ENCODE measurements at regions not wholly inside any gene's neighbourhood (a gene's known extent, or its start where the extent isn't known, plus 50 kb on each side); places are given as distances from the start of the nearest gene placed in this dataset.

DNA sequence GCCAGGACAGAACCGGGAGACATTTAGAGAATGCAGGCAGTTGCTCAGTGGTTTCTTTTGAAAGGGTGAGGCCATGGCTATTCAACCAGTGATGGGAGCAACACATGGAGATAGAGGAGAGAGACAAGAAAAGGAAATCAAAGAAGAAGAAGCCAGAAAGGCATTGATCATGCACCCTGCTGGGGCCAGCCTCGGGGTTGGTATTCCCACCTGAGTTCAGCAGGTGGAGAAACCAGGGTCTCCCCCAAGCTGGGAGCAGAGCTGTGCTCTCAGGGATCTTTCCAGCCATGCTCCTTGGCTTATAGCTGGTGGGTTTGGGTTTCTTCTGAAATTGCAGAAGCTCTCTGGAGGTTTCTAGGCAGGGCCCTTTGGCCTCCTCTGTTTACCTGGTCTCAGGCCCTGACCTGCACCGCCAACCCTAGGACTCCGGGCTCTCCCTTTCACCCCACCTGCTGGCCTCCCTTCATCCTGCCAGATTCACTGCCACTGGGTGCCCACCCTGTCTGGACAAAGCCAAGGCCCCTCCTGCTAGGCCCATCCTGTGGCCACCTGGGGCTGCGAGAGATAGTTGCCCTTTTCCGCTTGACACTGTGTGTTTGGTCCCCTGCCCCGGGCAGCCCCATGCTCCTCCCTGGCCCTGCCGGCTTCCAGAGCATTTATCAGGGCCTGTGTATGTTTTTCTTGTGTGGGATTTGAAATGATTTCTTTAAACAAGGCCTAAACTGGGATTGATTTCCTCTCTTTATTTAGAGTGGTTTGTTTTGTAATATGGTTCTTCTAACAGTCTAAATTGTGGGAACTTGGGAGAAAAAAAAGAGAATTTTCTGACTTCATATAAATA lies 126.7 kb downstream of the DDX1 start:
- H3K4me3 ChIP-seq (ENCODE audit: control insufficient read depth, low read depth, low read length), result no peak overlapping the region
- TF ChIP-seq, protein P1, sequence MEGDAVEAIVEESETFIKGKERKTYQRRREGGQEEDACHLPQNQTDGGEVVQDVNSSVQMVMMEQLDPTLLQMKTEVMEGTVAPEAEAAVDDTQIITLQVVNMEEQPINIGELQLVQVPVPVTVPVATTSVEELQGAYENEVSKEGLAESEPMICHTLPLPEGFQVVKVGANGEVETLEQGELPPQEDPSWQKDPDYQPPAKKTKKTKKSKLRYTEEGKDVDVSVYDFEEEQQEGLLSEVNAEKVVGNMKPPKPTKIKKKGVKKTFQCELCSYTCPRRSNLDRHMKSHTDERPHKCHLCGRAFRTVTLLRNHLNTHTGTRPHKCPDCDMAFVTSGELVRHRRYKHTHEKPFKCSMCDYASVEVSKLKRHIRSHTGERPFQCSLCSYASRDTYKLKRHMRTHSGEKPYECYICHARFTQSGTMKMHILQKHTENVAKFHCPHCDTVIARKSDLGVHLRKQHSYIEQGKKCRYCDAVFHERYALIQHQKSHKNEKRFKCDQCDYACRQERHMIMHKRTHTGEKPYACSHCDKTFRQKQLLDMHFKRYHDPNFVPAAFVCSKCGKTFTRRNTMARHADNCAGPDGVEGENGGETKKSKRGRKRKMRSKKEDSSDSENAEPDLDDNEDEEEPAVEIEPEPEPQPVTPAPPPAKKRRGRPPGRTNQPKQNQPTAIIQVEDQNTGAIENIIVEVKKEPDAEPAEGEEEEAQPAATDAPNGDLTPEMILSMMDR (IDR thresholded peaks at IDR 0.05; ENCODE audit: control insufficient read depth, insufficient read depth, low read depth, low read length, missing control alignments), result no peak
- DNase-seq (ENCODE audit: low read depth), result no peak

DNA sequence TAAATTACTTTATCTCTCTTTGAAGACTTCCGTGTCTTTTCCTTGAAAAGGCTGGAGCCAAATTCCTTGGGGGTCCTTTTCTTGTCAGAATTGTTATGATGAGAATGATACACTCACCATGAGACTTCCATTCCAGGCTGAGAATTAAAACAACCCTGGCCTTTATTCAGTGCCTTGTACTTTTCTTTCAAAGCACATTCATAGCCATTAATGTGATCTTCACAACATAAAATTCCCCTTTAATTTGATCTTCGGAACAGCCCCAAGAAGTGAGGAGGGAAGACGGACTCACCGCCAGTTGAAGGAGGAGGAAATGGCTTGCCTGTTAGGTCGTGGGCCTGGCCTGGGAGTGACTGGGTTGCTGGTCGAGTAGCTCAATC lies 127.3 kb downstream of the DDX1 start:
- no peak for DNase-seq (ENCODE audit: low read depth)
- H3K4me3 ChIP-seq (ENCODE audit: control insufficient read depth, low read depth, low read length), result no peak overlapping the region
- TF ChIP-seq, protein P1 (IDR thresholded peaks at IDR 0.05; ENCODE audit: control insufficient read depth, insufficient read depth, low read depth, low read length, missing control alignments), result no peak

DNA sequence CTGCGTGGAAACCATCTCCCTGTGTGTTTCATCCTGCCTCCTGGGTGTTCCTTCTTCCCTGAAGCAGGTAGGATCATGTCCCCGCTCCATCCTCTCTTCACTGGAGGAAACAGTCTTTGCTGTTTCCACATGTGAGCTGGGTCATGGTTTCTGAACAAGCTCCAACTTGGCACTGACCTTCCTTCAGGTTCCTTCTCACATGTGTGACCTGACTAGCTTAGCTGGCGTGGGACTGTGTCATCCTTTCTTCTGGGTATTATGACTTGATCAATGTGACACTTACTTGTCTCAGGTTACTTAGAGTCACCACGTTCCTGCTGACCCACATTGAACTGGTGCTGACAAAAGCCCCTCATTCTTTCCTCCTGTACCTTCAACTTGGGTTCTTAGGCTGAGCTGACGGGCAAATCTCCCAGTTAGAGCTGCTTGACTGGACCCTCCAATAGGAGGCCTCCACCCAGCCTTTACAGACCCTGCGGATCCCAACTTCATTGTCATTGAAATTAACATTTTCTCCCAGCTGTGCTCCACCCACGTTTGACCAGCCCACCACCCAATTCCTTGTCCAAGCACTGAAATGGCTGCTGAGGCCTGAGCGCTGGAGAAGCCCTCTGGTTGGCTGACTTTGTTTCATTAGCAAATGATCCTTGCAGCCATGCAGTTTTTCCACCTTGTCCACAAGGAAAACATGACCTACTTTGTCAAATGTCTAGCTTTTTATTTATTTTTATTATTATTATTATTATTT lies 128.1 kb downstream of the DDX1 start:
- TF ChIP-seq, protein P1 (IDR thresholded peaks at IDR 0.05; ENCODE audit: control insufficient read depth, insufficient read depth, low read depth, low read length, missing control alignments), result no peak
- DNase-seq (ENCODE audit: low read depth), result no peak
- H3K4me3 ChIP-seq (ENCODE audit: control insufficient read depth, low read depth, low read length), result no peak overlapping the region

DNA sequence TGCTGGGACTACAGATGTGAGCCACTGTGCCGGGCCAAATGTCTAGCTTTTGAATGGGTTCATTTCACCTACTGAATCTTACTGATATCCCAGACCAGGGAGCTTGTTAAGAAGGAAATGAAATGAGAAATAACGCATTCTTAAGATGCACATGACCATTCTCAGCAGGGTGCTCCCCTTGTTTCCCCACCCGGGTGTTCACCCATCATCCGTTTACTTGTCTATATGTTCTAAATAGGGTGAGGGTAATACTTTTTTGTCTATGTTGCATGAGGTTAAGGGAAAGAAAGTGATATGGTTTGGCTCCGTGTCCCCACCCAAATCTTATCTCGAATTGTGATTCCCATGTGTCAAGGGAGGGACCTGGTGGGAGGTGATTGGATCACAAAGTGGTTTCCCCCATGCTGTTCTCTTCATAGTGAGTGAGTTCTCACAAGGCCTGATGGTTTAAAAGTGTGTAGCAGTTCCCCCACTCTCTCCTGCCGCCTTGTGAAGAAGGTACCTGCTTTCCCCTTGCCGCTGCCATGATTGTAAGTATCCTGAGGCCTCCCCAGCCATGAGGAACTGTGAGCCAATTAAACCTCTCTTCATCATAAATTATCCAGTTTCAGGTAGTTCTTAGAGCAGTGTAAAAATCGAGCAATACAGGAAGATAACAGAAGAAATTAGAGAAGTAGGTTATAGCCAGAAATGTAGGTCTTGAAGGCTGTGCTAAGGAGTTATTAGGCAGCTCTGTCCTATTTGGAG lies 129.1 kb downstream of the DDX1 start:
- H3K4me3 ChIP-seq (ENCODE audit: control insufficient read depth, low read depth, low read length), result no peak overlapping the region
- DNase-seq (ENCODE audit: low read depth), result no peak
- TF ChIP-seq, protein P1 (IDR thresholded peaks at IDR 0.05; ENCODE audit: control insufficient read depth, insufficient read depth, low read depth, low read length, missing control alignments), result no peak

DNA sequence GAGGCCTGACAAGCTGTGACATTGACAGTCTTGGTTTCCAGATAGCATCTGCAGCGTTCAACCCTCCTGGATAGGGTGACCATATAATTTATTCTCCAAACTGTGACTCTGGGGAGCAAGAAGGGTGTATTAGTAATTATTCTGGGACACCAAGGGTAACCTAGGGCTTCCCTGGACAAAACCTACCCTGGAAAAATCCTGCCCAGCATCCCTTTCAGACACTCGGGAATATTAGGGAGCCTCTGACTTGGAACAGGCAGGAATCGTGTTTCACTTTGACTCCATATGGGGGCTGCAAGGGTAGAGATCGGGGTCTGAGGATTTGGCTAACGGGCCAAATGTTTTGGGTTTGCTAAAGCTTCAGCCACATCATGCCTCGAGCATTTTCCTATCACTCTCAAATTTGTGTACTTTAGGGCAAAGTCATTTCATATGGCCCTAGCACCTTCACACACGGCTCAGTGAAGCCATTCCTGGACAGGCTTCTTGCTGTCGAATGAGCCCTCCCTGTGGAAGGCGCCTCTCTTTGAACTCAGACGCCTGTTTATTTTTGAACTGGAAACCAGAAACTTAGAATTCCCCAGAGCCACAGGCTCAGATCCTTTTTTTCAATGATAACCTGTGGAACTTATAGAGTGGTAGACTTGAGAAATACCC lies 129.9 kb downstream of the DDX1 start:
- H3K4me3 ChIP-seq (ENCODE audit: control insufficient read depth, low read depth, low read length), result no peak overlapping the region
- TF ChIP-seq, protein P1 (IDR thresholded peaks at IDR 0.05; ENCODE audit: control insufficient read depth, insufficient read depth, low read depth, low read length, missing control alignments), result no peak
- DNase-seq (ENCODE audit: low read depth), result no peak

DNA sequence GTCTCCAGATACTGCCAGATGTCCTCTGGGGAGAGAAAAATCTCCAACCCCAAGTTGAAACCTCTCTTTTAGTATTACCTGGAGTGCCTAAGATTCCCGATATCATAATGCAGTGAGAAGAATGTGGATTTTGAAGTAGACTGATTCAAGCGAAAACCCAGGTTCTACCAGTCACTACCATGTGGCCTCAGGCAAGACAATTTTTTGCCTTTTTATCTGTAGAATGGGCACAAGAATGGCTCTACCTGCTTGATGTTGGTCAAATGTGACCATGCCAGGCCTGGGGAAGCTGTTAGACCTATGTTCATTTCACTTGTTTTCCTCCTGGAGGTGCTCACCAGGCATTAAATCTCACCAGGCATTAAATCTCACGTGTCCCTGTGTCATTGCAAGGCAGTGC lies 131.3 kb downstream of the DDX1 start:
- DNase-seq (ENCODE audit: low read depth), result no peak
- H3K4me3 ChIP-seq (ENCODE audit: control insufficient read depth, low read depth, low read length), result no peak overlapping the region
- TF ChIP-seq, protein P1 (IDR thresholded peaks at IDR 0.05; ENCODE audit: control insufficient read depth, insufficient read depth, low read depth, low read length, missing control alignments), result no peak

Data from AG09309 (cell line).